HG03575 (cell line): ENCODE measurements at regions not wholly inside any gene's neighbourhood (a gene's known extent, or its start where the extent isn't known, plus 50 kb on each side); places are given as distances from the start of the nearest gene placed in this dataset.
"Not testable (repeated sequence)": the region's sequence is repeated elsewhere in the genome, so short reads cannot be mapped to it uniquely, and the experiment has no call there.

Experiments used
- ATAC-seq: cut with Tn5 transposase; IDR thresholded peaks from one replicate; pipeline ENCODE4 v1.9.1; 2021; ENCODE audit not compliant: unreplicated experiment, insufficient number of reproducible peaks, low FRiP score; ENCODE audit errors: extremely low read depth

DNA sequence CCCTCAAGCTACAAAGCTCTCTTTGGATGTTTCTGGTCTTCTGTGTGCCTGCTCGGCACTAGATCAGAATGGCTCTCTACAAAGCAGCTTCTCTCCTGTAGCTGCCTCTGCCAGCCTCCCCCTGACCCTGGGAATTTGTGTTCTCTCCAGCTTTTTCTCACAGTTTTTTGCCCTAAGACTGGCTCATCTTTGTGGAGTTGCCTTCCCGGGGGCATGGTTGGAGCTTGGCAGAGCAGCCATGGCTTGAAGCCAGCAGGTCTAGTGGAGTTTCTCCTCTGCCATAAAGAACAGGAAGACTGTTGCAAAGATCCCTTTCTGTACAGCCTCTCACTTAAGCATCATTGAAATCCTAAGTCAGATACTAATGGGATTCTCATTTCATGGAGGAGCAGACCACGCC, 163.3 kb upstream of the MAMLD1 start:
- ATAC-seq: no peak

DNA sequence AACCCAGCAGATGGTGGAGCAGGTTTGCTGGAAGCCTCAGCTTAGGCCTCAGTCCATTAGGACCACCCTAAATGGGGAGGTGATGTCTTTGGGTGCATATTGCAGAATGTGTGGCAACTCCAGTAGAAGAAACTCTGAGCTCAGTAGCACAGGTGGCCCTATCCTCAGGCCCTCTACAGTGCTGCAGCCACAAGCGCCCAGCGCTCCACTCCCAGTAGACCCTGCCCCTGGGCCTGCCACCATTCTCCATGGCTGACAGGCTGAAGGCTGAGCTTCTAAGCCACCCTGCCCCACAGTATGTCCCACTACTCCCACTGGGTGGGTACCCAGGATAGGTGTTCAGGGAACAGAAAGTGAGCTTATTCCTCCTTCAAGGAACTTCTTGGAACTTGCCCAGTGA, 162.8 kb upstream of the MAMLD1 start:
- no peak for ATAC-seq

DNA sequence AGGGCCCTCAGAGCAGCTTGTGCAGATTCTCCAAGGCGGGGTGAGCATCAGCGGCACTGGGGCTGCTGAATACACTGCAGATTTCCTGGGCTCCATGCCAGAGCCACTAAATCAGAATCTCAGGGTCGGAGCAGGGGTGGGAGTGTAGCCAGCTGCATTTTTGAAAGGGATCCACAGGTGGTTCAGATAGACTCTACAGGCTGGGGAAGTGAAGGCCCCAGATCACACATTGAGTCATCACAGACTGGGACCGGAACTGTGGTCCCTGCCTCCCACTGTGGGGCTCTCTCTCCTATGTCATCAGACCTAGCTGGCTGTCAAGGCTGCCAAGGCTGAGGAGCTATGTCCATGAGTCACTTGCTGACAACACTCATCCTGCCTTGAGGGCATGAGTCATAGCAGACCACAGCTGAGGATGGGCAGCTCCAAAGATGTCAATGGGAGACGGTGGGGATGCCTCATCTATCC, 162.3 kb upstream of the MAMLD1 start:
- ATAC-seq: peak; percentile 99

DNA sequence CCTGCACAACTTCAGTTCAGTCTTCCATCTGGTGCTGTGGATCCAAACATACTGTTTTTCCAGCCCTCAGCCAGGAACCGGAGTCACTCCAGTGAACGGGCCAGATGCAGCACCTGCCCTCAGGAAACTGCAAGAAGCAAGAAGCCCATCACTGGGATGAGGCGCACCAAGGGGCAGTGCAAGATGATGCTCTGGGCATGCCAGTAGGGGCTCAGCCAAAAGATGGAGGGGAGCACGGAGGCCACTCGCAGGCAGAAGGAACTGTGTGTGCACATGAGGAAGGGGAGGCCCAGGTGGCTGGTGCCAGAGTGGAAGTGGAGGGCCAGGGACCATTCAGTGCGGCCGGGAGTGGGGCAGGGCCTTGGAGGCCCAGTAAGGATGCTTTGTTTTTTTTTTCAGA, 161.7 kb upstream of the MAMLD1 start:
- no peak for ATAC-seq

DNA sequence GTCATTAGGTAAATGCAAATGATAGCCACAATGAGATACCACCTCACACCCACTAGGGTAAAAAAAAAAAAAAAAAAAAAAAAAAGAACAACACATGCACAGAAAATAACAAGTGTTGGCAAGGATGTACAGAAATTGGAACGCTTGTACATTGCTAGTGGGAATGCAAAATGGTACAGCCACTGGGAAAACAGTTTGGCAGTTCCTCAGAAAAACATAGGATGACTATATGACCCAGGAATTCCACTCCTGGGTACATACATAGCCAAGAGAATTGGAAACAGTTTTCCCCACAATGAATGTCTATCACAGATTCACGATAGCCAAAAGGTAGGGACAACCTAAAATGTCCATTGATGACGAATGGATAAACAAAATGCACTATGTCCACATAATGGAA, 161.3 kb upstream of the MAMLD1 start:
- ATAC-seq: no peak

DNA sequence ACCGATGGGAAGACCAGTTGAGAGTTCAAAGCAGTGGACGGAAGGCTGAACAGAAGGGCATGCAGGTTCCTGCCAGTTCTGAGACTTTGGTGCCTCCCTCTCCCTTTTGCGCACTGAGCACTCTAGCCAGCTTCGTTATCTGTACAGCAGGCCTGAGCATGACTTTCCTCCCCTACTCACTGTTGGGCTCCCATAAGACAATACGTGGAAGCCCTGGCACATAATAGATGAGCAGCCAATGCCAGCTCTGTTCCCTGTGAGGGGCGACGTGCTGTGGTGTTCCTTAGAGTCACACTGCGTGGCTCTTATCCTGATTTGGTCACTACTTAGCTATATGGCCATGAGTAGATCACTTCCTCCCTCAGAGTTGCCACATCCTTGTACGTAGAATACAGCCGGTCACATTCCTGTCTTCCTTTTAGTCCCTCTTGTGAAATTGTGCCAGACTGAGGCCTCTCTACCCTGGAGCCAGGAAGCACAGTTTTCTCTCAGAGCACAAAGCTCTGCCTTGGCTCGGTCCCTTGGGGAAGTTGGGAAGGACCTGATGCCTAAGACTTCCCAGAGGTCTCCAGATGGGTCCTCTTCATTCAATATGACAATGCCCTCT, 160.4 kb upstream of the MAMLD1 start:
- ATAC-seq: no peak

DNA sequence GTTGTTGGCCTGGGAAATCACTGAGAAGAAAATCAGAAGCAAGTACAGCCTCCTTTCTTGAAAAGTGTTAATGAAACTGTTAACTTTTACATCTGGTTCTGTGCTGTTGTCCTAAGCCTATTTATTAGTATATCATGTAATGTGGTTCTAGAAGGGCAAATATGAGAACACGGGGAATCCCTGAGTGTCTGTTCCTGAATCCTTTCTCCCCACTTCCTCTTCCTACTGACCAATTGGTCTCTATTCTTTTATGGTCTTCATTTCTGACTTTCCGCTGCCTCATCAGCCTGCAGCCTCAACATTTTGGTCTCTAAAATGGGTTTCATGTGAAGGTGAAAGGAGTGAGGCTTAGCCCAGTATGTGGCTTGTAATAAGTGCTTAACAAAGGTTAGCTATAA, 159.9 kb upstream of the MAMLD1 start:
- no peak for ATAC-seq

DNA sequence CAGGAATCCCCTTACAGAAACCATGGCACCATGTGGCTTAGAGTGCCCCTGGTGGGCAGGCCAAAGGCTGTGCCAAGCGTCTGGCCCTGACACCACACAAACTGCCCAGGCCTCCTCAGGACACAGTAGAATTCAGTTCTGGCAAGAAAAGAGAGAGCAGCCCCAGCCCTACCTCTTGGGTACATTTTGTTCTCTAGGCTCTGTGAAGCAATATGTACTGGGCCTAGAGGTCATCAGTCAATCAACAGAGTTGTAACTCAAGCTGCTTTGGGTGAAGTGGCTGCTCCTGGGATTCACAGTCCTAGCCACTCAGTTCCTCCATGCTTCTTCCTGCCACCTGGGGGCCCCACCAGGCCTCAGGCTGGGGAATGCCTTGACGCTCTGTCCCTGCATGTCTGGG, 158.1 kb upstream of the MAMLD1 start:
- ATAC-seq: no peak

DNA sequence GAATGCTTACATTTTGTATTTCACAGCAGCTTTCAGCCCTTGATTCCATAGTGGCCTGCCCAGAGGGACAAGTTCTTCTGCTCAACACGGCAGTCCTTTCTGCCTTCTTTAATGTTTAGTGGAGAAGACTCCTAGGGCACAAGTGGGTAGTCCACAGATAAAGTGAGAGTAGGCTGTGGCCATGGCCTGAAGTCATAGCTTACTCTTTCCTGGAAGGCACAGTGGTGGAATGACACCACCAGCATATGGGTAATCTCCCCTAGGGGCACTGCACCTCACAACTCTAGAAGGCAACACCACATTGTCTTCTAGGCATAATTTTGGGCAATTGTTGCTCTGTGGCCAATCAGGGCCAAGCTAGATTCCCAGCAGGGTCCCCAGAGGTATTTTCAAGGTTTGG, 155.4 kb upstream of the MAMLD1 start:
- no peak for ATAC-seq

DNA sequence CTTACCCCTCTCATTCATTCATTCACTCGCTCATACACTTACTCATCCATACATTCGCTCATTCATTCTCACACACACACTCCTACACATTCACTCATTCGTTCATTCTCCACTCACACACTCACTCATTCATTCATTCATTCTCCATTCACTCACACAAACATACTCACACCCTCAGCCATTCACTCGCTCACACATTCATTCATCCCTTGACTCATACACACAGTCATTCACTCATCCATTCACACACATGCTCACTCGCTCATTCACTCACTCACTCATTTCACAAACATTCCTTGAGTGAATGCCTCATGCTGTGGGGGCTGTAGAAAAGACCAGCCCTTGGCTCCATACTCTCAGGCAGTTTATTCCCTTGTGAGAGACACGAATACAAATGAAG, 151.1 kb upstream of the MAMLD1 start:
- no peak for ATAC-seq

DNA sequence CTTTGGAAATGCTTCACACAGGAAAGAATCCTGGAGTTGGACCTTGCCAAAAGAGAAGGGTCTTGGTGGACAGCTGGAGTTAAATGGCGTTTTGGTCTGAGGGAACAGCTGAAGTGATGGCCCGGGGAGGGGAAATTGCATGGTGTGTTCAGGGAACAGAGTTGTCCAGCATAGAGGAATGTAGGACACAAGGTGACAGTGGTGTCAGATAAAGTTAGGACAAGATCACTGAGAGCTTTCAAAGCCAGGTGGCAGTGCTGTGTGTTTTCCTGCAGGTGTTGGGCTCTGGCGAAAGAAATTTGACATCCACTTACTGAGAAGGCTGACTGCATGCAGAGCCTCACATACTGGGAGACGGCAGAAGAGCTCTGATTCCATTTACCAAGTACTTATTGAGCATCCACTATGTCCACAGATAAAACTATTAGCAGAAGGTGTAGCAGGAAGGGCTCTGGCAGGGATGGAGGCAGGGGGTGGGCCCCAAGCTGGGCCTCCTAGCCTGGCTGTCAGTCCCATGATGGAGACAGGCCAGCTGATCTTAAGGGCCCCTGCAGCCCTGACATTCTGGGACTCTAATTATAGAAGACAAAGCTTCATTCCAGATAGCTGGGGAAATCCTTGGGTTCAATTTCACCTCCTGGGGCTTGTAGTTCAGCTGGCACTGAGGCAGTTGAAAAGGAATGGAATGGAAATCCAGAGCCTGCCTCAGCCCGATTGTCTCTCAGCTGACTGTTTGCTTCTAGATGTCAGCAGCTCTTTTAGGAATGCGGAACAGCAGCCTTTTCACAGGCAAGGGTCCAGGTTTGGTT, 150.2 kb upstream of the MAMLD1 start:
- ATAC-seq: no peak

DNA sequence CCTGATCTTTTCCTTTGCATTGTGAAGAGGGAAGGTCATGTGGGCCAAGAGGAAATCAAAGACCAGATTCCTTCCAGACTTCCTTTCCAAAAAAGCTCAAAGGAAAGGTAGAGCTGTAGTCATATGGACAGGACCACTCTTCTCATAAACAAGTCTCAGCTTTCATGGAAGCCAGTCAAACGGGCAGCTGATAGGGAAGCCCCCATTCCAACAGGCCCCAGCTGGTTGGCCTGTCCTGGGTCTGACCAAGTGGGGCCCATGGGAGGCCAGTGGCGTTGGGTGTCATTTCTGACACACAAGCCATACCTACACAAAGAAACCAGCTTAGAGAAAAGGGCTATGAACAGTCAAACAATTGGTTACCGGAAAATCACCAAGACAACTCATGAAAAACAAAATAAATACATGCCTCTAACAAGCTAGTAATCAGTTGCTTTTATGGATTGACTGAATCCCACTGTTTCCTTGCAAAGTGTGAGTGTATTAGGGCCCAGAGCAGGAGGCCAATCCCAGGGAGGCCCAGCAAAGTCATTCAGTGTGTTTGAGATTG, 149.6 kb upstream of the MAMLD1 start:
- ATAC-seq: no peak

DNA sequence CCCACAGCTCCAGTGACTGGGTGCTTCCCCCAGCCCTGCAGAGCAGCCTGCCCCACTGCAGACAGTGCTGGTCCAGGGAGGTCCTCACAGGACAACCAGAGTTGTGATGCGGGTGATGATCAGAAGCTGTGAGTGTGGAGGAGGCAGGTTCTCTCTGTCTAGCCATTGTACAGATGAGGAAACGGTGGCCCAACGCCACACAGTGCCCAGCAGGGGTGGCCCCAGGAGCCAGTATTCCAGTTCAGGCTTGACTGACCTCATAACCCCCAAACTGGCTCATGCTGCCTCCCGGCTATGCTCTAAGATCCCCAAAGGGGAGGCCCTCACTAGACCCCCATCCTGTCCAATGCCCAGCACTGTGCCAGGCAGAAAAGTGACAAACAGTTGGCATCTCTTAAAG, 147.1 kb upstream of the MAMLD1 start:
- not testable (repeated sequence) for ATAC-seq

DNA sequence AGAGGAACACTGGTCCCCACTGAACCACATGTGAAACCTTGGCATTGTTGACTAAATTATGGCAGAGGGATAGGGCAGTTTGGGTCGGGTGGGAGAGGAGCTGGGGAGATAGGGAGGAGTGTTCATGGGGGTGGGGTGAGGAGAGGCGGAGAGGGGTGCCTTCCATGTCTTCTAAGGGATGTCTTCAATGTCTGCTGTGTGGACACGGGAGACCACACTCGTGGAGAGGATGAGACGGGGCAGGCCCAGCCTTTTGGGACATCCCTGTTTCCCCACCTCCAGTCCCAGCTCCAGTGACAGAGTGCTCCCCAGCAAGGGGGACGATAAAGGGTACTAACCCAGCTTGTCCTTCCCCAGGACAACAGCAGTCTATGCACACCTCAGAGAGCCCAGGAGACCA, 146.4 kb upstream of the MAMLD1 start:
- no peak for ATAC-seq

DNA sequence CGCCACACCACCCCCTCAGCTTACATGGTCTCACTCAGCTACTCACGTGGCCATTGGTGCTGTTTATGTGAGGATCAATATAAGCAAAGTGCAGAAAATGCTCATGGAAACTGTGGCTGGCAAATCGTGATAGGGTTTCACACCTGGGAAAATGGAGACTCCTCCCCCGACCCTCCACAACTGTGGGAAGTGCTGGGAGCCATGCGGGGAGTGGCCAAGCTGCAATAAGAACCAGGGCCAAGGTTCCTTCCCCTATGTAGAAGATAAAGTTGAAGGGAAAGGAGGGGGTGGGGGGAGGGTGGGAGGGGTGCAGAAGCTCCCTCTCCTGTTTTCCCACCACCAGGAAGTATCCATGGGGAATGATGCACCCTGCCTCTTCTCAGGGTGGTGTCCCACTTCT, 145.5 kb upstream of the MAMLD1 start:
- no peak for ATAC-seq

DNA sequence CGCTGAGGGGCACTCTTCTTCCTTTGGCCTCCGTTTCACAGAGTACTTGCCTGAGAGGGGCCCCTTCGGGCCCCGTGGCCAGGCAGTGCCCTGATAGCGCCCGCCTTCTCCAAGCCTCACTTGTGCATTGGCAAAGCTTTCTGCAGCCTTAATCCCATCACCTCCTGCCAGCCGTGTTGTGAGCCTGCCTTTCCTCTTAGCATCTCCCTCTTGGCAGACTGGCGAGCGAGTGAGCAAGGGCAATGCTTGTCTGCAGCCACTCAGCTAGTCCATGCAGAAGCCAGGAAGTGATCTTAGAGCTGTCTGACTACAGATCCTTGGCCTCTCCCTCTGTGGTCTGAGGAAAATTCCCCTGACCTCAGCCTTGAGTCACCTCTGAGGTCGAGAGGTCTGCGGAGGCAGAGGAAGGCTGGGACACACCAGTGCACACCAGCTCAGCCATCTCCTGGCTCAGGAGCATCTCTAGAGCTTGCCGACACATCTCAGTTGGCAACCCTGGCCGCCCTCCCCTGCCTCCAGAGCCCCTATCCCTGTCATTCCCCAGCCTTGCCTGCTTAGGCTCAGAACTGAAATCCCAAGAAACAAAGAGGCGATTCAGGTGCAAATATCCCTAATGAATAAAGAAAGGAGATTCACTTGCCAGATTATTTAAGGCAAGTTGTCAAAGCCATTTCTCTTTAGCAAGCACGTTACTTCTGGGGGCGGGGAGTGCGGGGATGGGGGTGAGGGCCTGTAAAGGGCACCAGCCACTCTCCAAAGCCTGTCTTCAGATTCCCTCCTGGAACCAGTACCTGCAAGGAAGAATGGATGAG, 143.5 kb upstream of the MAMLD1 start:
- no peak for ATAC-seq

DNA sequence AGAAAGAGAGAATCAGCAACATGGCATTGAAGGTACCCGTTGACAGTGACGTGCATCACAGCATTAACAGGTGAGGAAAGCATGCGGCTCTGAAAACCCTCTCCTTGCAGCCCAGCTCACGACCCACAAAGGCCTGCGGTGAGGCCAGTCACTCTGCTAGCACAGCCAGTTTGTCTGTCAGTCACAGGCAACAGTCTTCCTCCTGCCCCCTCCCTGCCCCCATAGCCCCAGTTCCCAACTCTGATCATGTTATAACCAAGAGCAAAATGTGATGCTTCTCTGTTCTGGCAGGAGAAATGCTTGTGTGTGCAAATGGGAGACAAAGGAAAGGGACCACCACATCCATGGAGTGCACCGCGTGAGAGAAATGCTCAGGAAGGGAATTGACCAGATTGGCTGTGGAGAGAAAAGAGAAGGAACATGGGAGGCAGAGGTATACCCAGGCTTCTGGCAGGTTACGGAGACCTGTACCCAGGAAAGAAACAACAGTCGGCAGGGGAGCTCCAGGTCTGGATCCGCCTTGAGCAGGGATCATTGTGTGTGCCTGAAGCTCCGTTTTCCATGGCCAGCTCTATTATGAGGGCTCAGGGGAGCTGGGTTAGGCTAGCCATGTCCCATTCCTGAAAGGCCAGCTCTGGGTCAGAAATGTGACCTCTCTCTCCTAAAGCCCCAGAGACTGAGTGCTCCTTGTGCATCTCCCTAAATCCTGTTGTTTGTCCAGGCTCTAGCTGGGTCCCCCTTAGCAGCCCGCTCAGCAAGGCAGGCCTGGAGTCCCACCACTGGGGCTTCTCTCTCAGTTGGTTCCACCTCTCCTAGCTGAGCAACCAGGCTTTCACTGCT, 139.7 kb upstream of the MAMLD1 start:
- ATAC-seq: no peak

DNA sequence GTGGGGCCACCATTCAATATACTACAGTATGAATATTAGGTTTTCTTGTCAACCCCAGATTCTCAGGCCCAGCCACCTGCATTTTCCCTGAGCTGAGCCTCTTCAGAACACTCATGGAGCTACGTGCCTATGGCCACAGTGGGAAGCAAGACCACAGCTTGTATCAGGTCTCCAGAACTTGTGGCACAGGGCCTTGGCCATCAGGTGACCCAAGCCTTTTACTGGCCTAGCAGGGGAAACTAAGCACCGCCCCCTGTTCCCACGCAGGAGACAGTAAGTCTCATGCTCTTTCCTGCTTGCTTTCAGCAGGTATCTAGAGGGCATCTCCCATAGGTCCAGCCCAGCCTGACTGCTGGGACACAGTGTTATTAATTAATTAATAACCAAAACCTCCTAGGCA, 138.4 kb upstream of the MAMLD1 start:
- ATAC-seq: no peak

DNA sequence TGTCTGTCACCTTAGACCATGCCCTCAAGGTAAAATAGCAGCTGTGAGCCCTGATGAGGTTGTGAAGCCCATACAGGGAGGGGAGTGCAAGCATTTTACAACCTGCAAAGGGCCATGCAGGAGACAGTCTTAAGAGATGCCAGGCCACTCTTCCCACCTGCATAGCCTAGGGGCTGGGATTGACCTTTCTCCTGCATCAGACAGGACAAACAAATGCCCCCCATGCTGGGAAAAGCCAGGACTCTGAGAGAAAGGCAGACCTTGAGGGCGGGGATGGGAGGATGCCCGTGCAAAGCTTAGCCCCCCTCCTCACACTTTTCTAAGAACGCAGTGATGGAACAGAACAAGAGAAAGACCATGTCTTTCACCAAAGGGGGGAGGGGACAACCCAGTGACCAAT, 137.9 kb upstream of the MAMLD1 start:
- no peak for ATAC-seq
